DND-41 (cell line): ENCODE measurements at regions not wholly inside any gene's neighbourhood (a gene's known extent, or its start where the extent isn't known, plus 50 kb on each side); places are given as distances from the start of the nearest gene placed in this dataset.

Experiments used
- ATAC-seq: fragments of 200-7000 bp; cut with Tn5 transposase; 3 replicates; pipeline ENCODE4 v1.9.1; 2021; ENCODE audit warnings: low read depth; ENCODE audit not compliant: insufficient read depth
- DNase-seq: peaks from one replicate; pipeline ENCODE4 v3.0.0-alpha.2; 2020
- H2AFZ ChIP-seq: 2 replicates; pipeline ENCODE4 v1.6.0; 2012; ENCODE audit warnings: low read depth, low read length
- H3K27ac ChIP-seq: 2 replicates; pipeline ENCODE4 v1.5.1; 2012; ENCODE audit warnings: low read length, inconsistent platforms
- H3K27me3 ChIP-seq: fragments of 200-600 bp; sonication (generic); 2 replicates; pipeline ENCODE4 v1.6.0; 2012; ENCODE audit warnings: low read length, mild to moderate bottlenecking, inconsistent platforms; ENCODE audit not compliant: insufficient read depth, poor library complexity
- H3K36me3 ChIP-seq: 2 replicates; pipeline ENCODE4 v1.5.1; 2012; ENCODE audit warnings: low read length, inconsistent platforms; ENCODE audit not compliant: insufficient read depth
- H3K4me1 ChIP-seq: 2 replicates; pipeline ENCODE4 v1.5.1; 2012; ENCODE audit warnings: mild to moderate bottlenecking, low read length; ENCODE audit not compliant: insufficient read depth
- H3K4me2 ChIP-seq: 2 replicates; pipeline ENCODE4 v1.6.0; 2012; ENCODE audit warnings: mild to moderate bottlenecking, moderate library complexity, low read length, inconsistent platforms; ENCODE audit not compliant: insufficient read depth
- H3K4me3 ChIP-seq, 2 experiments: fragments of 200-600 bp in 1 of 2; shearing (Covaris generic) in 1 of 2; 2 replicates each; pipeline ENCODE4 v1.5.1; 2012 to 2016; ENCODE audit warnings: inconsistent platforms in 2 of 2, low read length in 2 of 2, mild to moderate bottlenecking in 2 of 2, low read depth in 1 of 2, moderate library complexity in 1 of 2
- H3K79me2 ChIP-seq: 2 replicates; pipeline ENCODE4 v1.6.0; 2012; ENCODE audit warnings: low read length, inconsistent platforms; ENCODE audit not compliant: insufficient read depth
- H3K9ac ChIP-seq: 2 replicates; pipeline ENCODE4 v1.6.0; 2012; ENCODE audit warnings: low read depth, mild to moderate bottlenecking, inconsistent platforms, low read length, moderate library complexity
- H3K9me3 ChIP-seq: 2 replicates; pipeline ENCODE4 v1.5.1; 2012; ENCODE audit warnings: low read length, moderate library complexity, mild to moderate bottlenecking, inconsistent platforms; ENCODE audit not compliant: insufficient read depth, severe bottlenecking
- H4K20me1 ChIP-seq: 2 replicates; pipeline ENCODE4 v1.6.0; 2012; ENCODE audit warnings: low read length; ENCODE audit not compliant: insufficient read depth
- CTCF ChIP-seq: IDR thresholded peaks from 2 replicates; pipeline ENCODE4 v1.5.1; 2012; ENCODE audit warnings: borderline replicate concordance, low read length, moderate library complexity, mild to moderate bottlenecking; ENCODE audit not compliant: poor library complexity, severe bottlenecking; ENCODE audit errors: extremely low read depth
- EZH2 ChIP-seq: IDR thresholded peaks from 3 replicates; pipeline ENCODE4 v1.6.1; 2012; ENCODE audit warnings: borderline replicate concordance, low read depth, mild to moderate bottlenecking, moderate library complexity, low read length, inconsistent platforms; ENCODE audit not compliant: severe bottlenecking

GRCh38 chr5:105726093-105726492, 1944.6 kb downstream of the EFNA5 start:
- peaks cover 5% of the 10 kb centered on the region for H3K9me3 ChIP-seq
- ATAC-seq (no peak), DNase-seq (no peak)
- H3K4me2 ChIP-seq = no peak overlapping the region
- no peak overlapping the region for H3K9ac ChIP-seq
- no peak overlapping the region for H2AFZ ChIP-seq
- H4K20me1 ChIP-seq = no peaks in the 10 kb centered on the region
- no peak overlapping the region for H3K27ac ChIP-seq
- TF ChIP-seq CTCF = no peak
- no peak for TF ChIP-seq EZH2
- no peak overlapping the region for H3K4me3 ChIP-seq
- no peaks in the 10 kb centered on the region for H3K27me3 ChIP-seq
- H3K4me1 ChIP-seq = no peaks in the 10 kb centered on the region
- no peaks in the 10 kb centered on the region for H3K36me3 ChIP-seq
- H3K79me2 ChIP-seq = no peaks in the 10 kb centered on the region

- H3K4me1 ChIP-seq = no peaks in the 10 kb centered on the region
- TF ChIP-seq CTCF (no peak), EZH2 (no peak)
- DNase-seq (no peak), ATAC-seq (no peak)
- no peaks in the 10 kb centered on the region for H3K27me3 ChIP-seq
- no peaks in the 10 kb centered on the region for H3K36me3 ChIP-seq
- H3K9ac ChIP-seq = no peak overlapping the region
- H3K79me2 ChIP-seq = no peaks in the 10 kb centered on the region
- H4K20me1 ChIP-seq = no peaks in the 10 kb centered on the region
- no peak overlapping the region for H3K4me3 ChIP-seq
- H2AFZ ChIP-seq = no peak overlapping the region
- no peaks in the 10 kb centered on the region for H3K9me3 ChIP-seq
- no peak overlapping the region for H3K4me2 ChIP-seq
- no peak overlapping the region for H3K27ac ChIP-seq
These were observed 1962.3 kb downstream of the EFNA5 start for GRCh38 chr5:105708442-105708841.

DNA sequence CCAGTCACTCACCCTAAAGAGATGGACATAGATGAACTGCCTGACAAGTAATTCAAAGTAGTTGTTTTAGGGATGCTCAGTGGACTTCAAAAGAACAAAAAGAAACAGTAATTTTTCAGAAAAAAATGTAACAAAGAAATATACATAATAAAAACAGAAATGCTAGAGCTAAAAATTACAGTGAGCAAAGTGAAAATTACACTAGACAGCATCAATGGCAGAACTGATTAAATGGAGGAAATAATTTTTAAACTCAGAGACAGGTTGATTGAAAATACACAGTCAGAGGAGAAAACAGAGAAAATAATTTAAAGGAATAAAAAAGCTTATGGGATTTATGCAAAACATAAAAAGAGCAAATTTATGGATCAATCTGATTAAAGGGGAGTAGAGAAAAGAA, 1968.4 kb downstream of the EFNA5 start:
- Histone ChIP-seq H3K79me2 (no peaks in the 10 kb centered on the region), H3K4me2 (no peak overlapping the region), H3K9ac (no peak overlapping the region), H3K4me1 (no peaks in the 10 kb centered on the region), H3K4me3 (no peak overlapping the region), H4K20me1 (no peaks in the 10 kb centered on the region), H2AFZ (no peak overlapping the region), H3K36me3 (no peaks in the 10 kb centered on the region), H3K27me3 (no peaks in the 10 kb centered on the region), H3K27ac (no peak overlapping the region), H3K9me3 (no peaks in the 10 kb centered on the region)
- no peak for ATAC-seq
- TF ChIP-seq CTCF (no peak), EZH2 (no peak)
- DNase-seq = no peak

GRCh38 chr5:105696440-105696839, 1974.3 kb downstream of the EFNA5 start:
- Histone ChIP-seq H3K4me2 (no peak overlapping the region), H2AFZ (no peak overlapping the region), H3K4me3 (no peak overlapping the region), H3K27ac (no peak overlapping the region), H4K20me1 (no peaks in the 10 kb centered on the region), H3K27me3 (no peaks in the 10 kb centered on the region), H3K4me1 (no peaks in the 10 kb centered on the region), H3K79me2 (no peaks in the 10 kb centered on the region), H3K36me3 (no peaks in the 10 kb centered on the region), H3K9ac (no peak overlapping the region), H3K9me3 (no peaks in the 10 kb centered on the region)
- TF ChIP-seq CTCF (no peak), EZH2 (no peak)
- no peak for ATAC-seq
- no peak for DNase-seq
